GM21515 (cell line): ENCODE measurements at regions not wholly inside any gene's neighbourhood (a gene's known extent, or its start where the extent isn't known, plus 50 kb on each side); places are given as distances from the start of the nearest gene placed in this dataset.

Source experiments
- ATAC-seq: cut with Tn5 transposase; IDR thresholded peaks from one replicate; pipeline ENCODE4 v1.9.1; 2021; ENCODE audit not compliant: unreplicated experiment

GRCh38 chr5:167964529-167964928 lies 326.9 kb upstream of the WWC1 start:
- no peak for ATAC-seq

- ATAC-seq = no peak
Measured at GRCh38 chr5:167965710-167966109, 325.7 kb upstream of the WWC1 start.

- ATAC-seq = no peak
Measured at GRCh38 chr5:167966979-167967378, 324.5 kb upstream of the WWC1 start.

GRCh38 chr5:167967494-167968177 lies 323.8 kb upstream of the WWC1 start:
- no peak for ATAC-seq

GRCh38 chr5:167968837-167969236 lies 322.6 kb upstream of the WWC1 start:
- no peak for ATAC-seq

GRCh38 chr5:167969998-167970397 lies 321.4 kb upstream of the WWC1 start:
- ATAC-seq = no peak

- no peak for ATAC-seq
Measured at GRCh38 chr5:167971706-167972105, 319.7 kb upstream of the WWC1 start.

GRCh38 chr5:167973126-167973525 lies 318.3 kb upstream of the WWC1 start:
- no peak for ATAC-seq

- no peak for ATAC-seq
Measured at GRCh38 chr5:167984951-167985350, 306.5 kb upstream of the WWC1 start.

- ATAC-seq = no peak
Measured at GRCh38 chr5:167985373-167985772, 306.1 kb upstream of the WWC1 start.

GRCh38 chr5:167987490-167988280 lies 303.8 kb upstream of the WWC1 start:
- no peak for ATAC-seq

GRCh38 chr5:167992868-167993267 lies 298.6 kb upstream of the WWC1 start:
- ATAC-seq = no peak

- no peak for ATAC-seq
Measured at GRCh38 chr5:167993771-167994170, 297.7 kb upstream of the WWC1 start.

- no peak for ATAC-seq
Measured at GRCh38 chr5:167995844-167996425, 295.5 kb upstream of the WWC1 start.

GRCh38 chr5:167998148-167998767 lies 293.2 kb upstream of the WWC1 start:
- ATAC-seq = no peak

GRCh38 chr5:167999182-167999581 lies 292.3 kb upstream of the WWC1 start:
- ATAC-seq = no peak

- ATAC-seq = no peak
Measured at GRCh38 chr5:168001318-168001717, 290.1 kb upstream of the WWC1 start.

- no peak for ATAC-seq
Measured at GRCh38 chr5:168002116-168002515, 289.3 kb upstream of the WWC1 start.

GRCh38 chr5:168005093-168005492 lies 286.4 kb upstream of the WWC1 start:
- no peak for ATAC-seq

- ATAC-seq = no peak
Measured at GRCh38 chr5:168005936-168006335, 285.5 kb upstream of the WWC1 start.

- ATAC-seq = no peak
Measured at GRCh38 chr5:168006456-168007130, 284.9 kb upstream of the WWC1 start.
